Osteocyte (in vitro differentiated cells): ENCODE measurements at regions not wholly inside any gene's neighbourhood (a gene's known extent, or its start where the extent isn't known, plus 50 kb on each side); places are given as distances from the start of the nearest gene placed in this dataset.

Source experiments
- DNase-seq: peaks from one replicate; pipeline ENCODE4 v3.0.0; 2021; ENCODE audit warnings: mixed read lengths; ENCODE audit not compliant: unreplicated experiment; ENCODE audit errors: extremely low spot score
- H3K27ac Mint-ChIP-seq: one replicate; pipeline ENCODE4 v1.8.0; 2021; ENCODE audit warnings: mild to moderate bottlenecking, mixed read lengths; ENCODE audit not compliant: unreplicated experiment
- H3K27me3 Mint-ChIP-seq: one replicate; pipeline ENCODE4 v1.8.0; 2021; ENCODE audit warnings: mixed read lengths; ENCODE audit not compliant: unreplicated experiment
- H3K36me3 Mint-ChIP-seq: one replicate; pipeline ENCODE4 v1.8.0; 2021; ENCODE audit warnings: mixed read lengths; ENCODE audit not compliant: unreplicated experiment
- H3K4me1 Mint-ChIP-seq: one replicate; pipeline ENCODE4 v1.8.0; 2021; ENCODE audit warnings: mixed read lengths; ENCODE audit not compliant: unreplicated experiment
- H3K4me3 Mint-ChIP-seq: one replicate; pipeline ENCODE4 v1.8.0; 2021; ENCODE audit warnings: mild to moderate bottlenecking, moderate library complexity, mixed read lengths; ENCODE audit not compliant: unreplicated experiment
- H3K9me3 Mint-ChIP-seq: one replicate; pipeline ENCODE4 v1.8.0; 2021; ENCODE audit warnings: mixed read lengths; ENCODE audit not compliant: unreplicated experiment
- TF ChIP-seq, protein P1 (sequence below): fragments of 200-600 bp; sonication (generic); IDR thresholded peaks from 2 replicates; pipeline ENCODE4 v1.5.0; 2021; ENCODE audit warnings: antibody characterized with exemption, mild to moderate bottlenecking, moderate library complexity

DNA sequence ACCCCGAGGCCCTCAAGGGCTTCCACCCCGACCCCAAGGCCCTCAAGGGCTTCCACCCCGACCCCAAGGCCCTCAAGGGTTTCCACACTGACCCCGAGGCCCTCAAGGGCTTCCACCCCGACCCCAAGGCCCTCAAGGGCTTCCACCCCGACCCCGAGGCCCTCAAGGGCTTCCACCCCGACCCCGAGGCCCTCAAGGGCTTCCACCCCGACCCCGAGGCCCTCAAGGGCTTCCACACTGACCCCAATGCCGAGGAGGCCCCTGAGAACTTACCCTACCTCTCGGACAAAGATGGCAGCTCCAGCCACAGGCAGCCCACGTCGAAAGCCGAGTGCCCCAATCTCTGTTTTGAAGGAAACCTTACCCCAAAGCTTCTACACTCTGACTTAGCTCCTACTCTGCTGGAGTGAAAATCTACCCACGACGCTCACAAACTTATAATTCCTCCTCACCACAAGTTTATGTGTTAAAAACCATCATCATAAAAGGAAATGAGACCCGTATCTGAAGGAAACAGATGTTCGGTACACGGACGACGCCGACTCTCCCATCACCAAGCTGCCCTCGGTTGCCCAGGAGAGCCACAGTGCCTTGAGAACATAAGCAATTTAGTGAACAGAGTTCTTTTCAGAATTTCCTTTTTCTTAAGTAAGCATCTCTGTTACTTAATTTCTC lies 61.2 kb upstream of the RPH3AL start:
- no peak for DNase-seq
- Mint-ChIP-seq H3K27me3 (no peaks in the 10 kb centered on the region), H3K36me3 (peaks cover 4% of the 10 kb centered on the region), H3K9me3 (no peaks in the 10 kb centered on the region), H3K27ac (no peak overlapping the region), H3K4me3 (no peak overlapping the region), H3K4me1 (peaks cover 22% of the 10 kb centered on the region)
- TF ChIP-seq, protein P1, sequence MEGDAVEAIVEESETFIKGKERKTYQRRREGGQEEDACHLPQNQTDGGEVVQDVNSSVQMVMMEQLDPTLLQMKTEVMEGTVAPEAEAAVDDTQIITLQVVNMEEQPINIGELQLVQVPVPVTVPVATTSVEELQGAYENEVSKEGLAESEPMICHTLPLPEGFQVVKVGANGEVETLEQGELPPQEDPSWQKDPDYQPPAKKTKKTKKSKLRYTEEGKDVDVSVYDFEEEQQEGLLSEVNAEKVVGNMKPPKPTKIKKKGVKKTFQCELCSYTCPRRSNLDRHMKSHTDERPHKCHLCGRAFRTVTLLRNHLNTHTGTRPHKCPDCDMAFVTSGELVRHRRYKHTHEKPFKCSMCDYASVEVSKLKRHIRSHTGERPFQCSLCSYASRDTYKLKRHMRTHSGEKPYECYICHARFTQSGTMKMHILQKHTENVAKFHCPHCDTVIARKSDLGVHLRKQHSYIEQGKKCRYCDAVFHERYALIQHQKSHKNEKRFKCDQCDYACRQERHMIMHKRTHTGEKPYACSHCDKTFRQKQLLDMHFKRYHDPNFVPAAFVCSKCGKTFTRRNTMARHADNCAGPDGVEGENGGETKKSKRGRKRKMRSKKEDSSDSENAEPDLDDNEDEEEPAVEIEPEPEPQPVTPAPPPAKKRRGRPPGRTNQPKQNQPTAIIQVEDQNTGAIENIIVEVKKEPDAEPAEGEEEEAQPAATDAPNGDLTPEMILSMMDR, result no peak

DNA sequence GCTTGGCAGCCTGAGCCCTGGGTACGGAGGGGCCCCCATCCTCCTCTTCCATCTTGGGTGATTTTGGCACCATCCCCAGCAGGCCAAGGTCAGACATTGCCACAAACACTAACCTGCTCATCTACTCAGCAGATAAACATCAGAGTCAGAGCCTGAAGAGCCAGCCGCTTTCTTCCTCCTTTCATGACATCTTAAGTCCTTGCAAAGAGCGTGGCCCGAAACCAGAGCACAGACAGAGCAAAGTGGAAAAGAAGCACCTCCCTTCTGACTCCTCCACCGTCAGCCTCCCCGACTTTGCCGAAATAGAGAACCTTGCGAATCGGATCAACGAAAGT lies 60.4 kb upstream of the RPH3AL start:
- TF ChIP-seq, protein P1, result no peak
- no peak for DNase-seq
- Mint-ChIP-seq H3K27me3 (no peaks in the 10 kb centered on the region), H3K27ac (no peak overlapping the region), H3K36me3 (peaks cover 4% of the 10 kb centered on the region), H3K4me1 (peaks cover 22% of the 10 kb centered on the region), H3K9me3 (no peaks in the 10 kb centered on the region), H3K4me3 (no peak overlapping the region)

DNA sequence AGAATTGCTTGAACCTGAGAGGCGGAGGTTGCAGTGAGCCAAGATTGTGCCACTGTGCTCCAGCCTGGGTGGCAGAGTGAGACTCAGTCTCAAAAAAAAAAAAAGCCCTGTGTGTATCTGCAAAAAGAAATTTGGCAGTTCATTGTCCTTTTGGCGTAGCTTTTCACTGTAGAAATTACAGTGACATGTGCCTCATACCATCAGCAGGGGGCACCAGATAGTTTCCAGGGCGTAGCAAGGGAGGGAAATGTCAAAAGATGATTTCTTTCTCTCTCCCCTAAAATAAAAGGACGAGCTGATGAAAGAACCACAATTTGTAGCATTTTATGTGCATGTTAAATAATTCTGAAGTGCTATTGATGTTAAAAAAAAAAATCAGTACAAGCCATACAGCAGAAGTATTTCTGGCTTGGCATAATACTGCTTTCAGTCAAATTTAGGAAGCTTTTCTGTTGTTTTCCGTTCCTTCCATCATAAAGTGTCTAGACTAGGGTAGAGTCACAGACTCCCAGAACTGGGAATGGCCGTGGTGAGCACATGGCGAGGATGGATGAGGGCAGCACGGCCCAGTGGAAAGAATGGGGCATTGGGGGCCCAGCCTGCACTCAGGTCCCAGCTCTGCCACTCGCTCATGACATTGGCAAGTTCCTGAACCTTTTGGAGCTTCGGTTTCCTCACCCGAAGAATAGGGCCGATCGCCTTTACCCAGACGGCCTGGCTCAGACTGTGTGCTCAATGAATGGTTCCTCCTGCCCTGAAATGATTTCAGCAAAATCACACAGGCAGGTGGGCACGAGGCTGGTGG lies 59.8 kb upstream of the RPH3AL start:
- TF ChIP-seq, protein P1, result peak; percentile 87
- H3K36me3 Mint-ChIP-seq, result peaks cover 4% of the 10 kb centered on the region
- no peak overlapping the region for H3K4me3 Mint-ChIP-seq
- no peak for DNase-seq
- peak overlapping the region; percentile 14 for H3K27ac Mint-ChIP-seq
- H3K9me3 Mint-ChIP-seq, result no peaks in the 10 kb centered on the region
- peaks cover 22% of the 10 kb centered on the region for H3K4me1 Mint-ChIP-seq
- H3K27me3 Mint-ChIP-seq, result no peaks in the 10 kb centered on the region

DNA sequence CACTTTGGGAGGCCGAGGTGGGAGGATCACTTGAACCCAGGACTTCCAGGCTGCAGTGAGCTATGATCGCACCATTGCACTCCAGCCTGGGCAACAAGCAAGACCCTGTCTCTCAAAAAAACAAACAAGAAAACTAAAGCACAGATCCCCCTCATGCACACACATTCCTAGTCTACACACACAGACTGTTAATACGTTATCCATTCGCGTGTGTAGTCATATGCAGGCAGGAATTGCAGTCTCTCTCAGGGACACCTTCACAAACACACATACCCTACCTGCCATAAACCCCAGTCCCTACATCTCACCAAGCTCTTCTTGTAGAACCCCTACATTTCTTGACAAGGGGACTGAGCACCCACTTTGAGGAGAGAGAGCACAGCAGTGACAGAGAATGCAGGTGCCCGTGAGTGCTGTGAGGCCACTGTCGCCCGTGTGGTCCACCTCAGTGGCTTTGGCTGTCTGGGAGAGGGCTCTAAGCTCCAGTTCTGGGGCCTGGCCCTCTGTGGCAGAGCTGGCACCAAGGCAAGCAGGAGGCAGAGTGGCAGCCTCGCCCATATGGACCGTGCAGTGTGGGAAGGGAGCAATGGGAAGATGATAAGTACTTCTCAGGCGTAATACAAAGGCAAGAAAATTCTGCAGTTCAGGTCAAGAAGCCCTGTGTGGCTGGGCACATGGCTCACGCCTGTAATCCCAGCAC lies 59.0 kb upstream of the RPH3AL start:
- TF ChIP-seq, protein P1, result no peak
- no peak for DNase-seq
- Mint-ChIP-seq H3K27ac (no peak overlapping the region), H3K36me3 (peaks cover 4% of the 10 kb centered on the region), H3K27me3 (no peaks in the 10 kb centered on the region), H3K4me1 (peaks cover 22% of the 10 kb centered on the region), H3K9me3 (no peaks in the 10 kb centered on the region), H3K4me3 (peak overlapping the region; percentile 79)
